Uterus (tissue), 2 donors: ENCODE measurements at regions not wholly inside any gene's neighbourhood (a gene's known extent, or its start where the extent isn't known, plus 50 kb on each side); places are given as distances from the start of the nearest gene placed in this dataset.

Source experiments
- CTCF ChIP-seq, 4 experiments: fragments of 200-600 bp in 2 of 4; fragments of 450-650 bp in 2 of 4; sonication (generic) in 2 of 4; IDR thresholded peaks; one replicate each; pipeline ENCODE4 v1.5.1; 2016 to 2019; ENCODE audit warnings: antibody characterized with exemption in 4 of 4, mild to moderate bottlenecking in 2 of 4, moderate library complexity in 1 of 4
- POLR2A ChIP-seq, 2 donors: fragments of 450-650 bp; IDR thresholded peaks; one replicate each; pipeline ENCODE4 v1.6.1; 2016; ENCODE audit warnings: antibody characterized with exemption in 2 of 2, mild to moderate bottlenecking in 1 of 2, moderate library complexity in 1 of 2

- TF ChIP-seq CTCF (IDR thresholded peaks at IDR 0.05) = no peak
- no peak for TF ChIP-seq POLR2A (IDR thresholded peaks at IDR 0.05)
Observed at GRCh38 chr1:208393826-208394225, 149.6 kb upstream of the PLXNA2 start.
